MM.1S (cell line): ENCODE measurements at regions not wholly inside any gene's neighbourhood (a gene's known extent, or its start where the extent isn't known, plus 50 kb on each side); places are given as distances from the start of the nearest gene placed in this dataset.

Experiments used
- EZH2 ChIP-seq: fragments of 300-600 bp; sonication (generic); optimal IDR thresholded peaks from 2 replicates; pipeline ENCODE3; 2017; ENCODE audit warnings: low read depth, mild to moderate bottlenecking, antibody characterized with exemption, low read length, mixed read lengths
- EZH2phosphoT487 ChIP-seq: fragments of 300-600 bp; sonication (generic); IDR thresholded peaks from 2 replicates; pipeline ENCODE4 v1.6.1; 2018; ENCODE audit warnings: antibody characterized with exemption, low read length
- TF ChIP-seq, protein P1 (sequence below): fragments of 300-600 bp; sonication (generic); IDR thresholded peaks from 2 replicates; pipeline ENCODE4 v1.5.1; 2016; ENCODE audit warnings: antibody characterized with exemption, low read length, mixed read lengths

DNA sequence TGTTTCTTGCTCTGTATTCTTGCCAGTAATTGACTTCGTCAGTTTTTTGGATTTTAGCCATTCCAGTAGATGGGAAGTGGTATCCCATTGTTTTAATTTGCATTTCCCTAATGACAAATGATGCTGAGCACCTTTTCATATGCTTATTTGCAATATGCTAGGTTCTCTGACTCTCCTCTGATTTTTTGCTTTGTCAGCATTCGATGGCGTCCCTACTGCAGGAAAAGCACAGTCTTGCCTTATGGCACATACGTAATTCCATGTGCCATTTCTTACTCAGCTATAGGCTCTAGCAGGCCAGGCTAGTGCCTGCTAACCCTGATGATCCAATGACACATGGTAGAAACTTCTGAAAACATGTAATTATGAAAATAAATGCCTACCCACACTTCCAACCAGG, 239.2 kb upstream of the ATP10A start:
- TF ChIP-seq, protein P1, sequence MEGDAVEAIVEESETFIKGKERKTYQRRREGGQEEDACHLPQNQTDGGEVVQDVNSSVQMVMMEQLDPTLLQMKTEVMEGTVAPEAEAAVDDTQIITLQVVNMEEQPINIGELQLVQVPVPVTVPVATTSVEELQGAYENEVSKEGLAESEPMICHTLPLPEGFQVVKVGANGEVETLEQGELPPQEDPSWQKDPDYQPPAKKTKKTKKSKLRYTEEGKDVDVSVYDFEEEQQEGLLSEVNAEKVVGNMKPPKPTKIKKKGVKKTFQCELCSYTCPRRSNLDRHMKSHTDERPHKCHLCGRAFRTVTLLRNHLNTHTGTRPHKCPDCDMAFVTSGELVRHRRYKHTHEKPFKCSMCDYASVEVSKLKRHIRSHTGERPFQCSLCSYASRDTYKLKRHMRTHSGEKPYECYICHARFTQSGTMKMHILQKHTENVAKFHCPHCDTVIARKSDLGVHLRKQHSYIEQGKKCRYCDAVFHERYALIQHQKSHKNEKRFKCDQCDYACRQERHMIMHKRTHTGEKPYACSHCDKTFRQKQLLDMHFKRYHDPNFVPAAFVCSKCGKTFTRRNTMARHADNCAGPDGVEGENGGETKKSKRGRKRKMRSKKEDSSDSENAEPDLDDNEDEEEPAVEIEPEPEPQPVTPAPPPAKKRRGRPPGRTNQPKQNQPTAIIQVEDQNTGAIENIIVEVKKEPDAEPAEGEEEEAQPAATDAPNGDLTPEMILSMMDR = no peak
- TF ChIP-seq EZH2 (no peak), EZH2phosphoT487 (no peak)
